Inflammatory macrophage treated with lipopolysaccharide for 1 hour (primary cell): ENCODE measurements at regions not wholly inside any gene's neighbourhood (a gene's known extent, or its start where the extent isn't known, plus 50 kb on each side); places are given as distances from the start of the nearest gene placed in this dataset.
"Not testable (repeated sequence)": the region's sequence is repeated elsewhere in the genome, so short reads cannot be mapped to it uniquely, and the experiment has no call there.

Experiments
- DNase-seq, 2 donors: peaks; one replicate each; pipeline ENCODE4 v3.0.0-alpha.2; 2020 to 2022

GRCh38 chr4:144799486-144799885, 153.5 kb downstream of the HHIP start:
- no peak for DNase-seq

GRCh38 chr4:144801731-144802130, 155.8 kb downstream of the HHIP start:
- DNase-seq: no peak

- no peak for DNase-seq
Measured at GRCh38 chr4:144808034-144808433, 162.1 kb downstream of the HHIP start.

GRCh38 chr4:144809056-144809640, 163.2 kb downstream of the HHIP start:
- DNase-seq: no peak

GRCh38 chr4:144816668-144817067, 170.7 kb downstream of the HHIP start:
- no peak for DNase-seq

- no peak for DNase-seq
Measured at GRCh38 chr4:144817081-144817480, 171.1 kb downstream of the HHIP start.

GRCh38 chr4:144818136-144818535, 172.2 kb downstream of the HHIP start:
- DNase-seq: no peak

- no peak for DNase-seq
Measured at GRCh38 chr4:144819591-144819990, 173.6 kb downstream of the HHIP start.

GRCh38 chr4:144820011-144820727, 174.2 kb downstream of the HHIP start:
- DNase-seq: no peak

GRCh38 chr4:144820728-144821085, 174.8 kb downstream of the HHIP start:
- no peak for DNase-seq

- DNase-seq: no peak
Measured at GRCh38 chr4:144831971-144832370, 186.0 kb downstream of the HHIP start.

GRCh38 chr4:144845411-144845810, 199.5 kb downstream of the HHIP start:
- DNase-seq: no peak

- DNase-seq: no peak
Measured at GRCh38 chr4:144851948-144852347, 206.0 kb downstream of the HHIP start.

GRCh38 chr4:144861471-144861870, 215.5 kb downstream of the HHIP start:
- no peak for DNase-seq

- DNase-seq: no peak
Measured at GRCh38 chr4:144862210-144862609, 216.3 kb downstream of the HHIP start.

GRCh38 chr4:144864891-144865290, 218.9 kb downstream of the HHIP start:
- DNase-seq: not testable (repeated sequence)

- no peak for DNase-seq
Measured at GRCh38 chr4:144868309-144868708, 222.4 kb downstream of the HHIP start.

- DNase-seq: no peak
Measured at GRCh38 chr4:144872508-144873225, 225.3 kb downstream of the ANAPC10 start.

GRCh38 chr4:144873226-144873990, 224.6 kb downstream of the ANAPC10 start:
- DNase-seq: no peak

GRCh38 chr4:144894573-144894972, 203.4 kb downstream of the ANAPC10 start:
- DNase-seq: peak; percentile 46 to 61

GRCh38 chr4:144899393-144899792, 198.6 kb downstream of the ANAPC10 start:
- DNase-seq: no peak

- DNase-seq: no peak
Measured at GRCh38 chr4:144901141-144901540, 196.9 kb downstream of the ANAPC10 start.

- DNase-seq: no peak
Measured at GRCh38 chr4:144902614-144903013, 195.4 kb downstream of the ANAPC10 start.
